HCT116 (cell line): ENCODE measurements at regions not wholly inside any gene's neighbourhood (a gene's known extent, or its start where the extent isn't known, plus 50 kb on each side); places are given as distances from the start of the nearest gene placed in this dataset.

Experiments used
- ATAC-seq: fragments of 200-7000 bp; cut with Tn5 transposase; 2 replicates; pipeline ENCODE4 v1.9.1; 2020; ENCODE audit warnings: mild to moderate bottlenecking, moderate library complexity
- BruUV-seq: library from RNA; stranded (reverse); fragments of 400-500 nt; replicated peaks from 2 replicates; lab custom pipeline; 2021; lab: Mats Ljungman, UMichigan
- CTCF ChIA-PET: fragments of 300-600 bp; sonication (Branson Sonifier 250); formaldehyde crosslinking; loops from one replicate; lab custom pipeline; 2021; ENCODE audit warnings: antibody characterized with exemption; lab: Charles Lee
- POLR2A ChIA-PET: fragments of 300-600, 350-600 bp; sonication (Branson Sonifier 250); formaldehyde crosslinking; loops from one replicate; lab custom pipeline; 2021; ENCODE audit warnings: antibody characterized with exemption; lab: Charles Lee
- RAD21 ChIA-PET, 2 experiments: fragments of 300-600 bp; sonication (Branson Sonifier 250); formaldehyde crosslinking; loops; one replicate each; lab custom pipeline; 2023; ENCODE audit warnings: low total read pairs in 2 of 2; ENCODE audit not compliant: uncharacterized antibody in 2 of 2, unreplicated experiment in 2 of 2, low non-redundant PET in 1 of 2; lab: Charles Lee
- DNase-seq: peaks from one replicate; pipeline ENCODE4 v3.0.0-alpha.2; 2010; ENCODE audit warnings: low read depth, low spot score
- H2AFZ ChIP-seq: fragments of 200-600 bp; shearing (Covaris generic), sonication (generic); 2 replicates; pipeline ENCODE4 v1.6.1; 2017; ENCODE audit warnings: low read depth, mixed run types, mixed read lengths, antibody characterized with exemption, low read length; ENCODE audit not compliant: poor library complexity, severe bottlenecking
- H3K27ac ChIP-seq: 2 replicates; pipeline ENCODE4 v1.5.1; 2012; ENCODE audit warnings: low read depth, low read length
- H3K27me3 ChIP-seq: fragments of 200-600 bp; sonication (generic); 2 replicates; pipeline ENCODE4 v1.6.1; 2016; ENCODE audit warnings: mixed run types, low read length, mixed read lengths; ENCODE audit not compliant: insufficient read depth
- H3K36me3 ChIP-seq, 2 experiments: fragments of 200-500 bp in 1 of 2; fragments of 200-600 bp in 1 of 2; sonication (Bioruptor generic) in 1 of 2; sonication (generic) in 1 of 2; 2 replicates each; pipeline versions ENCODE4 v1.5.1 to v1.6.1; 2014 to 2016; ENCODE audit warnings: low read length in 2 of 2, inconsistent platforms in 1 of 2, mixed read lengths in 1 of 2, mixed run types in 1 of 2; ENCODE audit not compliant: insufficient read depth in 2 of 2, control insufficient read depth in 1 of 2
- H3K4me1 ChIP-seq, 2 experiments: fragments of 200-600 bp in 1 of 2; sonication (generic) in 1 of 2; 2 replicates each; pipeline versions ENCODE4 v1.5.1 to v1.6.1; 2012 to 2017; ENCODE audit warnings: low read length in 2 of 2, inconsistent platforms in 1 of 2, mild to moderate bottlenecking in 1 of 2, mixed read lengths in 1 of 2, mixed run types in 1 of 2, moderate library complexity in 1 of 2; ENCODE audit not compliant: insufficient read depth in 2 of 2, control insufficient read depth in 1 of 2
- H3K4me2 ChIP-seq: fragments of 200-600 bp; sonication (generic); 2 replicates; pipeline ENCODE4 v1.6.1; 2017; ENCODE audit warnings: mixed run types, low read length, mixed read lengths
- H3K4me3 ChIP-seq, 2 experiments: fragments of 200-600 bp in 1 of 2; sonication (generic) in 1 of 2; replicated peaks in 1 of 2; 2 replicates each; pipeline ENCODE4 v1.5.1; 2011 to 2016; ENCODE audit warnings: low read length in 2 of 2, control low read depth in 1 of 2, low read depth in 1 of 2, mild to moderate bottlenecking in 1 of 2, mixed read lengths in 1 of 2, mixed run types in 1 of 2
- H3K79me2 ChIP-seq: fragments of 200-600 bp; sonication (generic); 2 replicates; pipeline ENCODE4 v1.6.1; 2017; ENCODE audit warnings: mild to moderate bottlenecking, mixed run types, low read length, moderate library complexity, mixed read lengths; ENCODE audit not compliant: insufficient read depth
- H3K9ac ChIP-seq: fragments of 200-600 bp; sonication (generic); 2 replicates; pipeline ENCODE4 v1.6.1; 2016; ENCODE audit warnings: low read length, mixed read lengths
- H3K9me2 ChIP-seq: fragments of 200-600 bp; sonication (generic), shearing (Covaris generic); 2 replicates; pipeline ENCODE4 v1.6.1; 2017; ENCODE audit warnings: mixed run types, mild to moderate bottlenecking, moderate library complexity; ENCODE audit not compliant: insufficient read depth
- H3K9me3 ChIP-seq, 2 experiments: fragments of 200-500 bp in 1 of 2; fragments of 200-600 bp in 1 of 2; sonication (Bioruptor generic) in 1 of 2; sonication (generic) in 1 of 2; 2 replicates each; pipeline ENCODE4 v1.6.1; 2014 to 2017; ENCODE audit warnings: low read length in 2 of 2, mixed read lengths in 2 of 2, inconsistent platforms in 1 of 2, low read depth in 1 of 2, mild to moderate bottlenecking in 1 of 2, mixed run types in 1 of 2, moderate library complexity in 1 of 2; ENCODE audit not compliant: control insufficient read depth in 1 of 2, insufficient read depth in 1 of 2
- H4K20me1 ChIP-seq: fragments of 200-600 bp; sonication (generic), shearing (Covaris generic); 2 replicates; pipeline ENCODE4 v1.6.1; 2017; ENCODE audit warnings: mixed run types, mild to moderate bottlenecking, moderate library complexity; ENCODE audit not compliant: insufficient read depth
- CEBPB ChIP-seq: IDR thresholded peaks from 2 replicates; pipeline ENCODE4 v1.6.1; 2012; ENCODE audit warnings: low read depth
- EGR1 ChIP-seq: IDR thresholded peaks from 2 replicates; pipeline ENCODE4 v1.6.1; 2012; ENCODE audit warnings: low read depth
- ELF1 ChIP-seq: IDR thresholded peaks from 2 replicates; pipeline ENCODE4 v1.6.1; 2012; ENCODE audit warnings: low read depth, borderline replicate concordance
- EZH2 ChIP-seq: fragments of 200-600 bp; sonication (generic); IDR thresholded peaks from 2 replicates; pipeline ENCODE4 v1.6.1; 2017; ENCODE audit warnings: antibody characterized with exemption, mixed run types
- EZH2phosphoT487 ChIP-seq: fragments of 200-600 bp; IDR thresholded peaks from 2 replicates; pipeline ENCODE4 v1.6.1; 2018; ENCODE audit warnings: antibody characterized with exemption, borderline replicate concordance
- FOSL1 ChIP-seq: IDR thresholded peaks from 2 replicates; pipeline ENCODE4 v1.6.1; 2012; ENCODE audit warnings: low read depth
- JUND ChIP-seq: IDR thresholded peaks from 2 replicates; pipeline ENCODE4 v1.6.1; 2012
- MAX ChIP-seq: IDR thresholded peaks from 2 replicates; pipeline ENCODE4 v1.6.1; 2012
- POLR2A ChIP-seq: IDR thresholded peaks from 2 replicates; pipeline ENCODE4 v1.7.0; 2011; ENCODE audit warnings: borderline replicate concordance; ENCODE audit not compliant: insufficient read depth, insufficient read length; ENCODE audit errors: extremely low read depth
- SIN3A ChIP-seq: IDR thresholded peaks from 2 replicates; pipeline ENCODE4 v1.6.1; 2012; ENCODE audit warnings: low read depth
- SP1 ChIP-seq: IDR thresholded peaks from 2 replicates; pipeline ENCODE4 v1.6.1; 2012; ENCODE audit warnings: low read depth
- SRF ChIP-seq: IDR thresholded peaks from 2 replicates; pipeline ENCODE4 v1.6.1; 2012; ENCODE audit warnings: low read depth
- TCF7L2 ChIP-seq: IDR thresholded peaks from 2 replicates; pipeline ENCODE4 v1.7.0; 2011; ENCODE audit warnings: borderline replicate concordance, inconsistent platforms; ENCODE audit not compliant: insufficient read depth, insufficient read length; ENCODE audit errors: extremely low read depth
- ZFX ChIP-seq: fragments of 450-650 bp; IDR thresholded peaks from 2 replicates; pipeline ENCODE4 v1.6.1; 2017
- ZNF274 ChIP-seq: fragments of 200-500 bp; sonication (Bioruptor generic); IDR thresholded peaks from 2 replicates; pipeline ENCODE4 v1.6.1; 2014; ENCODE audit warnings: mild to moderate bottlenecking, low read depth, low read length, inconsistent platforms
- intact Hi-C: fragments of 100-400 bp; cut with micrococcal nuclease; formaldehyde crosslinking; loops from 2 replicates; pipeline ENCODE4 v1.10.0; 2022

- Histone ChIP-seq H3K27me3 (no peaks in the 10 kb centered on the region), H3K4me2 (no peak overlapping the region), H2AFZ (no peak overlapping the region), H3K9me3 (no peaks in the 10 kb centered on the region), H3K9me2 (no peaks in the 10 kb centered on the region), H3K4me3 (no peak overlapping the region), H3K36me3 (no peaks in the 10 kb centered on the region), H3K9ac (no peak overlapping the region), H3K4me1 (no peaks in the 10 kb centered on the region), H3K79me2 (no peaks in the 10 kb centered on the region)
- no TSS peak for BruUV-seq
- RAD21 ChIA-PET = no interaction called here
- intact Hi-C loops = no loop called here
- no peak for TF ChIP-seq ZNF274
- no peak for TF ChIP-seq MAX
- TF ChIP-seq, all 23 proteins: peak for 0
- Histone ChIP-seq H3K27ac (no peak overlapping the region), H4K20me1 (no peaks in the 10 kb centered on the region)
- no peak for ATAC-seq
- ChIA-PET POLR2A (no interaction called here), CTCF (no interaction called here)
- no peak for DNase-seq
Measured at GRCh38 chr5:77832938-77833337, 56.8 kb upstream of the TBCA start.

GRCh38 chr5:77832166-77832770 is 56.1 kb upstream of the TBCA start:
- H4K20me1 ChIP-seq = no peaks in the 10 kb centered on the region
- H3K79me2 ChIP-seq = no peaks in the 10 kb centered on the region
- POLR2A ChIA-PET = no interaction called here
- CTCF ChIA-PET = no interaction called here
- no peaks in the 10 kb centered on the region for H3K36me3 ChIP-seq
- RAD21 ChIA-PET = no interaction called here
- no peaks in the 10 kb centered on the region for H3K9me3 ChIP-seq
- BruUV-seq = no TSS peak
- H3K4me3 ChIP-seq = no peak overlapping the region
- no peaks in the 10 kb centered on the region for H3K9me2 ChIP-seq
- H3K27ac ChIP-seq = no peak overlapping the region
- H3K4me2 ChIP-seq = no peak overlapping the region
- DNase-seq (no peak), ATAC-seq (no peak)
- H3K9ac ChIP-seq = no peak overlapping the region
- H2AFZ ChIP-seq = no peak overlapping the region
- intact Hi-C loops = no loop called here
- no peaks in the 10 kb centered on the region for H3K4me1 ChIP-seq
- no peak for TF ChIP-seq EZH2phosphoT487
- no peak for TF ChIP-seq SP1
- no peak for TF ChIP-seq JUND
- no peak for TF ChIP-seq TCF7L2
- TF ChIP-seq CEBPB = no peak
- TF ChIP-seq EZH2 = no peak
- TF ChIP-seq SIN3A = no peak
- TF ChIP-seq EGR1 = no peak
- TF ChIP-seq SRF = no peak
- TF ChIP-seq ZFX = no peak
- no peak for TF ChIP-seq POLR2A
- TF ChIP-seq FOSL1 = no peak
- no peak for TF ChIP-seq ELF1
- no peaks in the 10 kb centered on the region for H3K27me3 ChIP-seq
